MM.1S (cell line): ENCODE measurements at regions not wholly inside any gene's neighbourhood (a gene's known extent, or its start where the extent isn't known, plus 50 kb on each side); places are given as distances from the start of the nearest gene placed in this dataset.

Experiments used
- EZH2 ChIP-seq: fragments of 300-600 bp; sonication (generic); optimal IDR thresholded peaks from 2 replicates; pipeline ENCODE3; 2017; ENCODE audit warnings: low read depth, mild to moderate bottlenecking, antibody characterized with exemption, low read length, mixed read lengths
- EZH2phosphoT487 ChIP-seq: fragments of 300-600 bp; sonication (generic); IDR thresholded peaks from 2 replicates; pipeline ENCODE4 v1.6.1; 2018; ENCODE audit warnings: antibody characterized with exemption, low read length
- TF ChIP-seq, protein P1 (sequence below): fragments of 300-600 bp; sonication (generic); IDR thresholded peaks from 2 replicates; pipeline ENCODE4 v1.5.1; 2016; ENCODE audit warnings: antibody characterized with exemption, low read length, mixed read lengths

DNA sequence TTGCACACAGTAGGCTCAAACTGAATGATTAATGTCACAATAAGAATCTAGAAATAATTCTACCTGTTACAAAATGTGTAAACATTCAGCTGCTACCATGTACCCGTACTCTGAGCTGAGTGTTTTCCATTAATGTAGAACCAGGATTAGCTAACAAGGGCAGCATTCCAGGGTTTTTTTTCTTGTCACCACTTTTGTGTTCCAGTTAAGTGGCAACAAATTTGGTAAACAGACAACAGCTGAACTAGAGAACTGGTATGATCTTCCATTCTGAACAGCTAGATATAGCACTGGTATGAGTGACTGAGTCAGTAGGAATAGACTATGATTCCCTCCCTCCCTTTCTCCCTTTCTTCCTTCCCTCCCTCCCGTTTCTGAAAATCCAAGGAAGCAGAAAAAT lies 229.4 kb downstream of the CD47 start:
- TF ChIP-seq, protein P1, sequence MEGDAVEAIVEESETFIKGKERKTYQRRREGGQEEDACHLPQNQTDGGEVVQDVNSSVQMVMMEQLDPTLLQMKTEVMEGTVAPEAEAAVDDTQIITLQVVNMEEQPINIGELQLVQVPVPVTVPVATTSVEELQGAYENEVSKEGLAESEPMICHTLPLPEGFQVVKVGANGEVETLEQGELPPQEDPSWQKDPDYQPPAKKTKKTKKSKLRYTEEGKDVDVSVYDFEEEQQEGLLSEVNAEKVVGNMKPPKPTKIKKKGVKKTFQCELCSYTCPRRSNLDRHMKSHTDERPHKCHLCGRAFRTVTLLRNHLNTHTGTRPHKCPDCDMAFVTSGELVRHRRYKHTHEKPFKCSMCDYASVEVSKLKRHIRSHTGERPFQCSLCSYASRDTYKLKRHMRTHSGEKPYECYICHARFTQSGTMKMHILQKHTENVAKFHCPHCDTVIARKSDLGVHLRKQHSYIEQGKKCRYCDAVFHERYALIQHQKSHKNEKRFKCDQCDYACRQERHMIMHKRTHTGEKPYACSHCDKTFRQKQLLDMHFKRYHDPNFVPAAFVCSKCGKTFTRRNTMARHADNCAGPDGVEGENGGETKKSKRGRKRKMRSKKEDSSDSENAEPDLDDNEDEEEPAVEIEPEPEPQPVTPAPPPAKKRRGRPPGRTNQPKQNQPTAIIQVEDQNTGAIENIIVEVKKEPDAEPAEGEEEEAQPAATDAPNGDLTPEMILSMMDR, result no peak
- no peak for TF ChIP-seq EZH2
- no peak for TF ChIP-seq EZH2phosphoT487
